GM08714 (cell line): ENCODE measurements at regions not wholly inside any gene's neighbourhood (a gene's known extent, or its start where the extent isn't known, plus 50 kb on each side); places are given as distances from the start of the nearest gene placed in this dataset.
"Not testable (repeated sequence)": the region's sequence is repeated elsewhere in the genome, so short reads cannot be mapped to it uniquely, and the experiment has no call there.

ENCODE experiments used
- H3K4me3 ChIP-seq: fragments of 200-500 bp; sonication (Bioruptor generic); 2 replicates; pipeline ENCODE4 v1.5.1; 2014; ENCODE audit warnings: mild to moderate bottlenecking, low read length, inconsistent platforms
- ZNF274 ChIP-seq: IDR thresholded peaks from 2 replicates; pipeline ENCODE4 v1.6.1; 2012; ENCODE audit warnings: mild to moderate bottlenecking, low read depth, low read length

DNA sequence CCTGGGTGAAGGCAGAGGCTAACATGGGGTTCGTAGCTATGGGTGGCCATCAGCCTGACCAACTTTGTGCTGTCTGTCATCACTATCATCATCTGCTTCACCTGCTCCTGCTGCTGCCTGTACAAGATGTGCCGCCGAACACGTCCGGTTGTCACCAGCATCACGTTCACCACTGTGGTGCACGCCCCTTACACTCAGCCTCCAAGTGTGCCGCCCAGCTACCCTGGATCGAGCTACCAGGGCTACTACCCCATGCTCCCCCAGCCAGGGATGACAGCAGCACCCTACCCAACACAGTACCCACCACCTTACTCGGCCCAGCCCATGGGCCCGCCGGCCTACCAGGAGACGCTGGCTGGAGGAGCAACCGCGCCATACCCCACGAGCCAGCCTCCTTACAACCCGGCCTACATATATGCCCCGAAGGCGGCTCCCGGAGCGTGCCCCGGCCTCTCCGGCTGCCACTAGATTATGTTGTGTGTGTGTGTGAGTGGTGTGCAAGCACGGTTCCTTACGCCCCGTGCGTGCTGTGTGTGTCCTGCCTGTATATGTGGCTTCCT, 213.4 kb upstream of the XIST start:
- TF ChIP-seq ZNF274: no peak
- H3K4me3 ChIP-seq: no peak overlapping the region

DNA sequence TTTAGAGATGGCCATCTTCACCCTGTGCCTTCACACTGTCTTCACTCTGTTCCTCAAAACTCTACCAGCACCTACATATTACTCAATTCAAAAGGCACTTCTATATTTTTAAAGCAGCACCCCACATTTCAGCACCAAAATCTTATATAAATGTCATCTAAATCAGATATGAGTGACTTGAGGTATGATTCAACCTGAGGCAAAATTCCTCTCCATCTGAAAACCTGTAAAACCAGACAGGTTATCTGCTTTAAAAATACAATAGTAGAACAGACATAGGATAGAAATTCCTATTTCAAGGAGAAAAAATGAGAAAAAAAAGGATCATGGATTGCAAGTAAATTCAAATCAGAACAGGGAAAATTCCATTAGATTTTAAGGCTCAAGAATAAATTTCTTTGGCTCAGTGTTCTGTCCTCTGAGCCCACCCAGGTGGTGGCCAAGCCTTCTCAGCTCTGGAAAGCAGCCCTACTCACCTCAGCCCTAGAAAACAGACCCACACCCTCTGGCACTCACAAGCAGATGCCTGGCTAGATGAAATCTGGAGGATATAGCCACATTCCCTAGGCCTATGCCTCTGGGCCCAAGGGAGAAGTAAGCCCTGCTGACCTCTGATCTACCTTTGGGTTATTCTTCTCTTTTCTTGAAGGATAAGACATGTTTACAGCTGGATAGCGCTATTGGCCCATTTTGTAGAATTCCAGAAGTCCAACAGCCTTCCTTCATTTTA, 211.1 kb upstream of the XIST start:
- no peak for TF ChIP-seq ZNF274
- no peak overlapping the region for H3K4me3 ChIP-seq

DNA sequence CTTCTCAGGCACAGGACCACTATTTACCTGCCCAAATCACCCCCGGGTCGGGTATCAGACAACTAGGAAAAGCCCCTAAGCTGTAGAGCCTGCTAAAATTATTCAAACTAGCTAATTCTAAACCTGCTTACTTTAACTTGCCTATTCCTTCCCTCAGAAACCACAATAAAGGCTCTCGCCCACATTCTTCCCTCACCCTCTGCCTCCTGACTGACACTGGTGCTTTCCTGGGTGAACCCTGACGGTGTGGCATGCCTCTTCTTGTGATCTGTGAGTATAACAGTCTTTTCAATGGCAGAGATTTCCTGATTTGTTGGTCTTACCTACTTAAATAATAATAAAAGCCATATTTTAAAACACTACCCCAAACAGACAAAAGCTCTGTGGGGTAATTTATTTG, 209.4 kb upstream of the XIST start:
- H3K4me3 ChIP-seq: no peak overlapping the region
- no peak for TF ChIP-seq ZNF274

DNA sequence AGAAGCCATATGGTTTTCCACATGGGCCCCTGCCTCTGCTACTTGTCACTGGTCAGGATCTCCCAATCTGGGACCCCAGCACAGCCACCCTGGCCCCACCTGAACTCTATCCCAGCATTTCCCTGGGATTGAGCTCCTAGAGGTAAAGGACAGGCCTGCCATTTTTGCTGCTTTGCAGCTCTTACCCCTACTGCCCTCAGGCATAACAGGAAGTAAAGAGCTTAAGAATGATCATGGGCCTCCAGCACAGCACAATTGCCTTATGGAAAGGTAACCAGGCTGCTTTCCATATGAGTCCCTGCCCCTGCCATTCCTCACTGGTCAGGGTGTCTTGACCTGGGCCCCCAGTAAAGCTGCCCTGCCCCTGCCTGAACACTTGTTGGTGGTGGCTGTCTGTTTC, 196.6 kb upstream of the XIST start:
- TF ChIP-seq ZNF274: no peak
- no peak overlapping the region for H3K4me3 ChIP-seq

DNA sequence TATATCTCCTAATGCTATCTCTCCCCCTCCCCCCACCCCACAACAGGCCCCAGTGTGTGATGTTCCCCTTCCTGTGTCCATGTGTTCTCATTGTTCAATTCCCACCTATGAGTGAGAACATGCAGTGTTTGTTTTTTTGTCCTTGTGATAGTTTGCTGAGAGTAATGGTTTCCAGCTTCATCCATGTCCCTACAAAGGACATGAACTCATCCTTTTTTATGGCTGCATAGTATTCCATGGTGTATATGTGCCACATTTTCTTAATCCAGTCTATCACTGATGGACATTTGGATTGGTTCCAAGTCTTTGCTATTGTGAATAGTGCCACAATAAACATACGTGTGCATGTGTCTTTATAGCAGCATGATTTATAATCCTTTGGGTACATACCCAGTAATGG, 181.6 kb upstream of the XIST start:
- not testable (repeated sequence) for H3K4me3 ChIP-seq

DNA sequence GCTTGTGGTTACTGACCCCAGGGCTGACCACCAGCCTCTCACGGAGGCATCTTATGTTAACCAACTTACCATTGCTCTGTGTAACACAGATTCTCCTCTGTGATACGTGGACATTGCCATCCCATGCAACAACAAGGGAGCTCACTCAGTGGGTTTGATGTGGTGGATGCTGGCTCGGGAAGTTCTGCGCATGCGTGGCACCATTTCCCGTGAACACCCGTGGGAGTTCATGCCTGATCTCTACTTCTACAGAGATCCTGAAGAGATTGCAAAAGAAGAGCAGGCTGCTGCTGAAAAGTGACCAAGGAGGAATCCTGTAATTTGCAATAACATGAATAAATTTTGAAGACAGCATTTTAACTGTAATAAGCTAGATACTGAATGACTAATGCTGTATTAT, 179.0 kb upstream of the XIST start:
- not testable (repeated sequence) for H3K4me3 ChIP-seq

DNA sequence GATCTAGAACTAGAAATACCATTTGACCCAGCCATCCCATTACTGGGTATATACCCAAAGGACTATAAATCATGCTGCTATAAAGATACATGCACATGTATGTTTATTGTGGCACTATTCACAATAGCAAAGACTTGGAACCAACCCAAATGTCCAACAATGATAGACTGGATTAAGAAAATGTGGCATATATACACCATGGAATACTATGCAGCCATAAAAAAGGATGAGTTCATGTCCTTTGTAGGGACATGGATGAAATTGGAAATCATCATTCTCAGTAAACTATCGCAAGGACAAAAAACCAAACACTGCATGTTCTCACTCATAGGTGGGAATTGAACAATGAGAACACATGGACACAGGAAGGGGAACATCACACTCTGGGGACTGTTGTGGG, 178.3 kb upstream of the XIST start:
- H3K4me3 ChIP-seq: not testable (repeated sequence)

DNA sequence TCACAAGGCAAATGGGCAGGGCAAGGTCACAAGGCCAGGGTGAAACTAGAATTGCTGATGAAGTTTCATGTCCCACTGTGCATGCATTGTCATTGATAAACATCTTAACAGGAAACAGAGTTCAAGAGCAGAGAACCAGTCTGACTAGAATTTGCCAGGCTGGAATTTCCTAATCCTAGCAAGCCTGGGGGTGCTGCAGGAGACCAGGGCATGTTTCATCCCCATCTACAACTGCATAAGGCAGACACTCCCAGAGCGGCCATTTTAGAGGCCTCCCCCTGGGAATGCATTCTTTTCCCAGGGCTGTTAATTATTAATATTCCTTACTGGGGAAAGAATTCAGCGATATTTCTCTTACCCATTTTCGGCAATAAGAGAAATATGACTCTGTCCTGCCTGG, 172.6 kb upstream of the XIST start:
- H3K4me3 ChIP-seq: not testable (repeated sequence)

DNA sequence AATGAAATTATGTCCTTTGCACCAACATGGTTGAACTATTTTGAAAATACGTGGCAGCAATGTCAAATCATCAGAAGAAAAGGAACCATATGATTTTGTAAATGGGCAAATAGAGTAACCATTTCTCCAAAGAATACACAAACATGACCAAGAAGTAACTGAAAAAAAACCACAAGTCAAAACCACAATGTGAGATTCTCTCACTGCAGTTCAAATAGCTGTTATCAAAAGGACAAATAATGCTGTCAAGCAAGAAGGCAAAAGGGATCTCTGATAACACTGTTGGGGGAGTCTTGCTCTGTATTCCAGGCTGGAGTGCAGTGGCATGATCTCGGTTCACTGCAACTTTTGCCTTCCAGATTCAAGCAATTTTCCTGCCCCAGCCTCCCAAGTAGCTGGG, 170.7 kb upstream of the XIST start:
- no peak overlapping the region for H3K4me3 ChIP-seq
- no peak for TF ChIP-seq ZNF274

DNA sequence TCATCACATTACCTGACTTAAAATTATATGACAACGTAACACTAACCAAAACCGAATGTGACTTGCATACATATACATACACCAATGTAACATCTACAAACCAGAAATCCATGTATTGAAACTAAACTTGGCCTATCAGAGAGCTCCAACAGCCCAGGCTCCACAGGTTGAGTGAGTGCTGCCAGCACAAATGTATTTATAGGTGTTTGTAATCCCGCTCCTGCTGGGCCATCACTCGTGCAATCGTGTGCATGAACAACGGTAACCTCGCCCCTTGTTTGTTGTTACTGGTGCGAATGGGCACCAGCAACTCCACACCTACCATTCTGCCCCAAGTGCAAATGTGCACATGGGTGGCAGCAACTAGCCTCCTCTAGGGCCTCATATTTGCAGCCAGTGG, 165.7 kb upstream of the XIST start:
- no peak for TF ChIP-seq ZNF274

DNA sequence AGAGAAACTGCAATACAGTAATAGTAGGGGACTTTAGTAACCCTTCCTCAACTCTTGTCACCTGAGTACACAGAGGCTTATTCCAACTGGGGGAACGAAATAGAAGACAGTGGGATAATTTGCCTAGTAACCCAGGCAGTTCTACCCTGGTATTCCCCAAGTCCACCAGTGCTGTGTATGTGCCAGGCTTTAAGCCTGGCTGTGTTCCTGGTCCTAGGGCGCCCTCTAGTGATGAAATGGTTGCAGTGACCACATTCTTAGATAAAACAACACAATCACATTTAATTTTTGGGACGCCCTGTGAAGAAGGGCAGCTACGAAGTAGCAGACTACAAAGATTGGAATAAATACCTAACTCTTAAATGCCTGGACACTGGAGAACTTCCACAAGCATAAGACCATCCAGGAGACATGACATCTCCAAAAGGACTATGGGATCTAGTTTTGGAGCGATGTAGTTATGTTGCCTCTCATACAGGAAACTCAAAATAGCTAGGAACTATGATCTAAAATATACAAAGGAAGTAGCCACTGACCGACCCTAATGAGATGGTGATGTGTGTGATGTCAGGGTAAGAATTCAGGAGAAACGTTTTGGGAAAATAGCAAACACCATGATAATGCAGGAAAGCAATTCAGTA, 163.0 kb upstream of the XIST start:
- H3K4me3 ChIP-seq: no peak overlapping the region
- TF ChIP-seq ZNF274: no peak

More for the DNA sequence above, 165.7 kb upstream of the XIST start:
- H3K4me3 ChIP-seq: no peak overlapping the region

DNA sequence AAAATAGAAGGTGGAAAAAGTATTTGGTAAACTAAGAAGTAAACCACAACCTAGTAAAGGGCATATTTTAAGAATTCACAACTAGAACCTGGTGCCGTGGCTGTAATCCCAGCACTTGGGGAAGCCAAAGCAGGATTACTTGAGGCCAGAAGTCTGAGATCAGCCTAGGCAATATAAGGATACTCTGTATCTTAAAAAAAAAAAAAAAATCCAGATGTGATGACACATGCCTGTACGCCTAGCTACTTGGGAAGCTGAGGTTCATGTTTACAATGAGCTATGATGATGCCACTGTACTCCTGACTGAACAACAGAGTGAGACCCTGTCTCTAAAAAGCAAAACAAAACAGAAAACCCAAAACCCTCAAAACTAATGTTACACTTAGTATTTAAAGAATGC, 156.5 kb upstream of the XIST start:
- no peak overlapping the region for H3K4me3 ChIP-seq
- no peak for TF ChIP-seq ZNF274

DNA sequence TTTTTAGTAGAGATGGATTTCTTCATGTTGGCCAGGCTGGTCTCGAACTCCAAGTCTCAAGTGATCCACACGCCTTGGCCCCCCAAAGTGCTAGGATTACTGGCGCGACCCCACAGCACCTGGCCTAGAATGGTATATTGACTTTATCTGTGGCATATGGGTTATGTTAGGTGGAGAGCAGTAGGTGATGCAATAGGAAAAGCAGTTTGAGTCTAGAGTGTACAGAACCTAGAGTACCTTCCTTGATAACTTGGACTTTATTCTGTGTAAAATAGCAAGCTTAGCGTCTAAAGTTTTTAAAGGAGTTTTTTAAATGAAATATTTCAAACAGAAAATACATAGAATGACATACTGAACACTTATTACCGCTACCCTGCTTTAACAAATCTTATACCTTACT, 139.5 kb upstream of the XIST start:
- no peak for TF ChIP-seq ZNF274
- no peak overlapping the region for H3K4me3 ChIP-seq

DNA sequence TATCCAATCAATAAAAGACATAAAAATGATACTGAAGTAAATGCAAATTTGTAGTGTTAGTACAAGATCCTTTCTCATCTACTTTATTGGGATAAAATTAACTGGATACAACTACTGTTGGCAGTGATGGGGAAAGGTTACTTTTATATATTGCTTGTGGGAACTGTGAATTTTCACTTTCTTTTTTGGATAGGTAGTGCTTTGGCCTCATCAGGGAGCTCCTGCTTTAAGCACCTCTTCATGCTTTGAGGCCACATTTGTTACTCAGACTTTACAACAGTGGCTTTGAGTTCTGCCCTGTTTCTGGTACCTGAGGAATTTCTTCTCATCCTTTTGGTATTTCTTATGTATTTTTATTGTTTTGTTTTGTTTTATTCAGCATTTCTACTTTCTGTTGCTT, 134.7 kb upstream of the XIST start:
- no peak overlapping the region for H3K4me3 ChIP-seq
- no peak for TF ChIP-seq ZNF274

DNA sequence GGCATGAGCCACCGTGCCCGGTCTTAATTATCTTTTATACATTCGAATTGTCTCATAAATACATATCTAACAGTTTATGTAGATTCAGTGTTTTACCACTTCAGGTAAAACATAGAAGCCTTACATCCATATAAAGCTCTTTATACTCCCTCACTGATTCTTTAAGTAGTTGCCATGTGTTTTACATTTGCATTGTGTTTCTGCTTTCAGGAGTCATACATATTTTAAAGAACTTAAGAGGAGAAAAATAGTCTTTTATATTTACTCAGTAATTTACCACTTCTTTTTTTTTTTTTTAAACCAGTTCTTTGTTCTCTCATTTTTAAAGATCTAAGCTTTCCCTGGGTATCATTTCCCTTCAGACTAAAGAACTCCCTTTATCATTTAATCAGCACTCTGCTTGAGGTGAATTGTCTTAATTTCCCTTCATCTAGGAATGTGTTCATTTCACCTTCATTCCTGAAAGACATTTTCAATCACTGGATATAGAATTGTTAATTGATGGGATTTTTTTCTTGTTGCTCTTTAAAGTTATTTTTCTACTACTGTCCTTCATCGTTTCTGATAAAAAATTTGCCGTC, 127.1 kb upstream of the XIST start:
- H3K4me3 ChIP-seq: no peak overlapping the region
- no peak for TF ChIP-seq ZNF274

DNA sequence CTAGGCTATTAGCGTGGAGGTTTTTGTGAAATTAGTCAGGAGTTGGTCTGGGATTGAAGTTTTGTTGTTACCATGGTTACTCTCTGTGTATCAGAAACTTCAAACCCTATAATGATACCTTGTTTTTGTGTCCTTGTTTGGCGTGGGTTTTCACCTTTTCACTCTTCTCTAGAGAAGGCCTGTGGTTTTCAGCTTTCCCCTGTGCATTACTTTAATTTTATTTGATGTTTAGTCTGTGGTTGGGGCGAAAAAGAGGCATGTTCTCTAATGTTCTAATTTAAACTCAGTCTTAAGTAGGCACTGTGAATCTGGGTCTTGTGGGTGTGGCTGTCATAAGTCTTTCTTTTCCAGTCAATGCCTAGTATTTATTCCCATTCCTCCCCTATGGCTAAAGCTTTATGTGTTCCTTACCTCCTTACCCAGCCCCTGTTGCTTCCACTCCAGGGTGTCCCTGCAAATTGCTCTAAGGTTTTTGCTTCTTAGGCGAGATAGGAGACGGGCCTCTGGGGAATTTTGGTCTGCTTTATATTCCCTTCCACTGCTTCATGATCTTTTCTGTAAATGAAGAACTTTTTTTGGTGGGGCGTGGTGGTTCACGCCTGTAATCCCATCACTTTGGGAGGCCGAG, 125.1 kb upstream of the XIST start:
- H3K4me3 ChIP-seq: no peak overlapping the region
- no peak for TF ChIP-seq ZNF274

DNA sequence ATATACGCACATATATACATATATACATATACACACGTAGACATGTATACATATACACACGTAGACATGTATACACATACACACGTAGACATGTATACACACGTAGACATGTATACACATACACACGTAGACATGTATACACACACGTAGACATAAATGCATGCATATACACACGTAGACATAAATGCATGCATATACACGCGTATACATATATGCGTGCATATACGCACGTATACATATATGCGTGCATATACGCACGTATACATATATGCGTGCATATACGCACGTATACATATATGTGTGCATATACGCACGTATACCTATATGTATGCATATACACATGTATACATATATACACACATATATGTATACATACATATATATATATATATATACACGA, 114.9 kb upstream of the XIST start:
- not testable (repeated sequence) for H3K4me3 ChIP-seq
